Natural killer cell (primary cell): ENCODE measurements at regions not wholly inside any gene's neighbourhood (a gene's known extent, or its start where the extent isn't known, plus 50 kb on each side); places are given as distances from the start of the nearest gene placed in this dataset.

Experiments
- ATAC-seq, 3 donors: fragments of 150-1000 bp in 2 of 3; fragments of 200-7000 bp in 1 of 3; cut with Tn5 transposase; 1 replicate in 1 of 3; 2 replicates in 2 of 3; pipeline ENCODE4 v1.10.0; 2021; ENCODE audit warnings: mild to moderate bottlenecking in 2 of 3, moderate library complexity in 2 of 3
- DNase-seq, 2 donors: peaks; one replicate each; pipeline versions ENCODE4 v3.0.0 to v3.0.0-alpha.2; 2013 to 2021; ENCODE audit warnings: mixed read lengths in 1 of 2
- H3K27ac ChIP-seq: one replicate; pipeline ENCODE4 v1.5.1; 2013; ENCODE audit warnings: mild to moderate bottlenecking, low read length
- H3K27me3 ChIP-seq: one replicate; pipeline ENCODE4 v1.6.1; 2013; ENCODE audit warnings: low read length; ENCODE audit not compliant: control insufficient read depth, insufficient read depth
- H3K36me3 ChIP-seq: one replicate; pipeline ENCODE4 v1.6.1; 2013; ENCODE audit warnings: low read length; ENCODE audit not compliant: control insufficient read depth, insufficient read depth
- H3K4me1 ChIP-seq: one replicate; pipeline ENCODE4 v1.6.1; 2013; ENCODE audit warnings: low read length; ENCODE audit not compliant: control insufficient read depth, insufficient read depth
- H3K4me3 ChIP-seq: one replicate; pipeline ENCODE4 v1.5.1; 2013; ENCODE audit warnings: low read length
- H3K9me3 ChIP-seq: one replicate; pipeline ENCODE4 v1.6.1; 2013; ENCODE audit warnings: low read length; ENCODE audit not compliant: control insufficient read depth, insufficient read depth
- H3K27ac Mint-ChIP-seq, 2 donors: one replicate each; pipeline ENCODE4 v1.8.0; 2022; ENCODE audit warnings: mild to moderate bottlenecking in 2 of 2, mixed read lengths in 2 of 2, moderate library complexity in 1 of 2
- H3K27me3 Mint-ChIP-seq, 2 donors: one replicate each; pipeline ENCODE4 v1.8.0; 2022; ENCODE audit warnings: low read depth in 2 of 2, mixed read lengths in 2 of 2
- H3K36me3 Mint-ChIP-seq: one replicate; pipeline ENCODE4 v1.8.0; 2022; ENCODE audit warnings: mixed read lengths
- H3K4me1 Mint-ChIP-seq, 2 donors: one replicate each; pipeline ENCODE4 v1.8.0; 2022; ENCODE audit warnings: mixed read lengths in 2 of 2
- H3K4me3 Mint-ChIP-seq: one replicate; pipeline ENCODE4 v1.8.0; 2022; ENCODE audit warnings: mild to moderate bottlenecking, moderate library complexity, mixed read lengths
- H3K9me3 Mint-ChIP-seq, 2 donors: one replicate each; pipeline ENCODE4 v1.8.0; 2022; ENCODE audit warnings: mixed read lengths in 2 of 2
- CTCF ChIP-seq: fragments of 200-600 bp; IDR thresholded peaks from one replicate; pipeline ENCODE4 v1.8.0; 2022; ENCODE audit warnings: antibody characterized with exemption
- WGBS: methylation state at CpG from one replicate; pipeline ENCODE4 v1.1.7; 2013; ENCODE audit warnings: missing lambda C conversion rate; ENCODE audit not compliant: insufficient coverage; 5-methylcytosine and 5-hydroxymethylcytosine counted together
- intact Hi-C: fragments of 100-400 bp; cut with micrococcal nuclease; formaldehyde crosslinking; loops from one replicate; pipeline ENCODE4 v1.14.2; 2022

GRCh38 chr2:66236816-66237802 is 197.8 kb upstream of the MEIS1 start:
- H3K9me3 ChIP-seq, result no peaks in the 10 kb centered on the region
- H3K36me3 ChIP-seq, result no peaks in the 10 kb centered on the region
- Mint-ChIP-seq H3K9me3 (peaks cover 3 to 4% of the 10 kb centered on the region in 2 donors), H3K4me3 (no peak overlapping the region), H3K27me3 (no peaks in the 10 kb centered on the region), H3K36me3 (no peaks in the 10 kb centered on the region), H3K27ac (no peak overlapping the region), H3K4me1 (no peaks in the 10 kb centered on the region)
- 89% methylated on average over 17 of the region's 18 CpGs for WGBS
- no peaks in the 10 kb centered on the region for H3K4me1 ChIP-seq
- TF ChIP-seq CTCF, result no peak
- no peaks in the 10 kb centered on the region for H3K27me3 ChIP-seq
- DNase-seq (no peak), ATAC-seq (no peak)
- intact Hi-C loops, result no loop called here
- no peak overlapping the region for H3K27ac ChIP-seq
- no peak overlapping the region for H3K4me3 ChIP-seq

- Histone ChIP-seq H3K4me1 (no peaks in the 10 kb centered on the region), H3K9me3 (no peaks in the 10 kb centered on the region), H3K36me3 (no peaks in the 10 kb centered on the region), H3K27me3 (no peaks in the 10 kb centered on the region), H3K4me3 (no peak overlapping the region), H3K27ac (no peak overlapping the region)
- H3K27me3 Mint-ChIP-seq, result no peaks in the 10 kb centered on the region
- H3K36me3 Mint-ChIP-seq, result no peaks in the 10 kb centered on the region
- H3K27ac Mint-ChIP-seq, result no peak overlapping the region
- H3K4me1 Mint-ChIP-seq, result no peaks in the 10 kb centered on the region
- no peak for TF ChIP-seq CTCF
- DNase-seq (no peak), ATAC-seq (no peak)
- 85% methylated on average over 8 of the region's 9 CpGs for WGBS
- peaks cover 3 to 5% of the 10 kb centered on the region in 2 donors for H3K9me3 Mint-ChIP-seq
- H3K4me3 Mint-ChIP-seq, result no peak overlapping the region
- intact Hi-C loops, result no loop called here
These were observed 198.7 kb upstream of the MEIS1 start for GRCh38 chr2:66236067-66236685.

DNA sequence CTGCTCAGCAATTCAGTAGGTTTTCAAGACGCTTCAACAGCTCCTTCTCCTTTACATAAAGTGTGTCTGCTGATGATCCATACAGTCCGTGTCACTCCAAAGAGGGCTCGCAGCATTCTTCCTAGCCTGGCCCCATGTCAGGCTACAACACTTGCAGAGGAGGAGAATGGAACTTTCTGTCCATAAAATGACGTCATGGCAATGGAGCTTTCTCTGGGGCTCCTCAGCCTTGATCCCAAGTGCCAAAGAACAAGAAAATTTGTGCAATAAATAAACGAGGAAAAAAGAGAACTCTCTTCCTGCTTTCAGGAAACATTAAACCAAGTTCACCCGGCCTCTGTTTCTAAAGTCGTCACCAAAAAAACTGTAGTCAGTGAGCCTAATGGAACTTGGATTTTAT is 199.5 kb upstream of the MEIS1 start:
- Histone ChIP-seq H3K4me3 (no peak overlapping the region), H3K27me3 (no peaks in the 10 kb centered on the region), H3K27ac (no peak overlapping the region), H3K9me3 (no peaks in the 10 kb centered on the region), H3K4me1 (no peaks in the 10 kb centered on the region), H3K36me3 (no peaks in the 10 kb centered on the region)
- Mint-ChIP-seq H3K4me3 (no peak overlapping the region), H3K9me3 (peaks cover 3 to 5% of the 10 kb centered on the region in 2 donors), H3K27me3 (no peaks in the 10 kb centered on the region), H3K36me3 (no peaks in the 10 kb centered on the region), H3K4me1 (no peaks in the 10 kb centered on the region), H3K27ac (no peak overlapping the region)
- 80% methylated on average over 7 of the region's 7 CpGs for WGBS
- intact Hi-C loops, result no loop called here
- ATAC-seq (no peak), DNase-seq (no peak)
- no peak for TF ChIP-seq CTCF
